ENCODE measurements at regions not wholly inside any gene's neighbourhood (a gene's known extent, or its start where the extent isn't known, plus 50 kb on each side); places are given as distances from the start of the nearest gene placed in this dataset.

DNA sequence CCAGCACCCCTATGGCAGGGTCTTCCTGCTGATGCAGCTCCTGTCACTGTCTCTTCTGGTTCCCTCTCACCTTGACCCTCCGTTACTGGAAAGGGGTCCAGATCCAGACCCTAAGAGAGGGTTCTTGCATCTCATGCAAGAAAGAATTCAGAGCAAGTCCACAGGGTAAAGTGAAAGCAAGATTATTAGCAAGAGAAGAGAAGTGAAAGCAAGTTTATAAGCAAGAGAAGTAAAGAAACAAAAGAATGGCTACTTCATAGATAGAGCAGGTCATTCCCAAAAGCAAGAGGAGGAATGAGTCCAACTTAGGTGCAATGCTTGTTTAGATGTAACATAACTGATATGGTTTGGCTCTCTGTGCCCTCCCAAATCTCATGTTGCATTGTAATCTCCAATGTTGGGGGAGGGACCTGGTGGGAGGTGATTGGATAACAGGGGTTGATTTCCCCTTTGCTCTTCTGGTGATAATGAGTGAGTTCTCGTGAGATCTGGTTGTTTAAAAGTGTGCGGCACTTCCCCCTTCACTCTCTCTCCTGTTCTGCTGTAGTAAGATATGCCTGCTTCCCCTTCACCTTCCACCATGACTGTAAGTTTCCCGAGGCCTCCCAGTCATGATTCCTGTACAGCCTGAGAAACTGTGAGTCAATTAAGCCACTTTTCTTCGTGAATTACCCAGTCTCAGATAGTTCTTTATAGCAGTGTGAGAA is 183.3 kb downstream of the MED10 start:
- H3K27ac ChIP-seq: no peak overlapping the region
- no peaks in the 10 kb centered on the region for H3K9me3 ChIP-seq
- no peak for DNase-seq (ENCODE audit: low spot score in 2 of 2)
- no peak overlapping the region for H3K4me3 ChIP-seq
- intact Hi-C loops (cut with DNase I; ENCODE audit: low total_unique reads): no loop called here
- TF ChIP-seq CTCF (IDR thresholded peaks at IDR 0.05) (no peak), POLR2AphosphoS5 (IDR thresholded peaks at IDR 0.05) (no peak), POLR2A (IDR thresholded peaks at IDR 0.05) (no peak)
- H3K36me3 ChIP-seq: no peaks in the 10 kb centered on the region
- H3K4me1 ChIP-seq: no peaks in the 10 kb centered on the region
- no peaks in the 10 kb centered on the region for H3K27me3 ChIP-seq

GRCh38 chr5:6194261-6194875 is 184.0 kb downstream of the MED10 start:
- DNase-seq (ENCODE audit: low spot score in 2 of 2): no peak
- H3K27me3 ChIP-seq: no peaks in the 10 kb centered on the region
- no peaks in the 10 kb centered on the region for H3K4me1 ChIP-seq
- TF ChIP-seq POLR2AphosphoS5 (IDR thresholded peaks at IDR 0.05) (no peak), CTCF (IDR thresholded peaks at IDR 0.05) (no peak), POLR2A (IDR thresholded peaks at IDR 0.05) (no peak)
- no peak overlapping the region for H3K27ac ChIP-seq
- intact Hi-C loops (cut with DNase I; ENCODE audit: low total_unique reads): no loop called here
- H3K9me3 ChIP-seq: no peaks in the 10 kb centered on the region
- no peak overlapping the region for H3K4me3 ChIP-seq
- H3K36me3 ChIP-seq: no peaks in the 10 kb centered on the region

DNA sequence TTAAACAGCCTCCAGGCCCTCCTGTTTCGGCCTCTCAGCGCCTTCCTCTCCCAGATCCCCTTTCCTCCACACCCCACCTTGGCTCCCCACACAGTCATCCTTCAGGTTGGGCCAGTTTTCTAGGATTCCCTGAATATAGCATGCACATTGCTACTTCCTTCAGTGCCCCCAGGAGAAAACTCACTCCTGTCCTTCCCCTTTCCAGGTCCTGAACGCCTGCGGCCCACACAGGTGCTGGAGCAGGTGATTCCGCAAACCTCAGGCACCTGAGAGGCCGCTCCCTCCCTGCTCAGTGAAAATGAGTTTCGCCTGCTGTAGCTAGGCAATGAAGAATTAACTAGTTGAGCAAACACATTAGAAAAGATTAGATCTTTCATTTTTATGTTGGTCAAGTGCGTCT is 185.0 kb downstream of the MED10 start:
- no peaks in the 10 kb centered on the region for H3K36me3 ChIP-seq

DNA sequence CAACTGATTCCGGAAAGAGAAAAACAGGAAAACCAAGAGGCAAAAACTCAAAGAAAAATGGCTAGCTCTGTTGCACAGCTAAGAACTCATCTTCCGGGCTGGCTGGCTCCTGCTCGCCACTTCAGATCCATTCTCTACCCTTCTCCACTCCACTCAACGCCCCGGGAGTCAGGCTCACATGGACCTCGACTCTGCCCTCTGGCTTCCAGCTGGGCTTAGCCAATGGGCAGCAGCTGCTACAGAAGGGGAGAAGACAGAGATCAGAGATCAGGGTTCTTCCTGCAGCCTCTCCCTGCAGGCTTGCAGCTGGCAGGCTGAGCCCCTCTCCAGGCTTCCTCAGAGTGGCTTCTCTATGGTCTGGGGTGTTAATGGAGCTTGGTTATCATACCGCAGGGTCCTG is 187.5 kb downstream of the MED10 start:
- H3K4me1 ChIP-seq: no peaks in the 10 kb centered on the region
- H3K27ac ChIP-seq: no peak overlapping the region
- no peaks in the 10 kb centered on the region for H3K27me3 ChIP-seq
- no peak for TF ChIP-seq POLR2A (IDR thresholded peaks at IDR 0.05)
- TF ChIP-seq POLR2AphosphoS5 (IDR thresholded peaks at IDR 0.05): no peak
- no peak for TF ChIP-seq CTCF (IDR thresholded peaks at IDR 0.05)
- intact Hi-C loops (cut with DNase I; ENCODE audit: low total_unique reads): no loop called here
- H3K4me3 ChIP-seq: no peak overlapping the region
- no peaks in the 10 kb centered on the region for H3K9me3 ChIP-seq
- no peak for DNase-seq (ENCODE audit: low spot score in 2 of 2)
- no peaks in the 10 kb centered on the region for H3K36me3 ChIP-seq

More for the DNA sequence above, 185.0 kb downstream of the MED10 start:
- Histone ChIP-seq H3K4me3 (no peak overlapping the region), H3K27ac (no peak overlapping the region), H3K9me3 (no peaks in the 10 kb centered on the region), H3K4me1 (no peaks in the 10 kb centered on the region), H3K27me3 (no peaks in the 10 kb centered on the region)
- TF ChIP-seq POLR2AphosphoS5 (IDR thresholded peaks at IDR 0.05) (no peak), POLR2A (IDR thresholded peaks at IDR 0.05) (no peak), CTCF (IDR thresholded peaks at IDR 0.05) (no peak)
- DNase-seq (ENCODE audit: low spot score in 2 of 2): no peak
- intact Hi-C loops (cut with DNase I; ENCODE audit: low total_unique reads): no loop called here

DNA sequence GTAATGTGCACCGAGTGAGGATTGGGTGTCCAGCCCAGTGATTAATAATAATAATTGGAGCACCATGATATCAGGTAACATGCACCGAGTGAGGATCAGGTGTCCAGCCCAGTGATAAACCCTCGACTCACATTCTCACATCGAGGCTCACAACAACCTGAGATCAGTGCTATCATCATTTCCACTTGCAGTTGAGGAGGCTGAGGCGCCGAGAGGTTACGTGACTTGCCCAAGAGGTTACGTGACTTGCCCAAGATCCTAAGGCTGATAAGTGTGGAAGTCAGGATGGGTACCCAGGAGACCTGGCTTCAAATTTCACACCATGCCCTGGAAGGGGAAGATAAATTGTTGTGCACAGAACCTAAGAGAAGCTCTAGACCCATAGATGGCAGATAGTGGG is 189.4 kb downstream of the MED10 start:
- no peak for DNase-seq (ENCODE audit: low spot score in 2 of 2)
- Histone ChIP-seq H3K9me3 (no peaks in the 10 kb centered on the region), H3K4me1 (no peaks in the 10 kb centered on the region), H3K4me3 (no peak overlapping the region), H3K27me3 (no peaks in the 10 kb centered on the region), H3K27ac (no peak overlapping the region), H3K36me3 (no peaks in the 10 kb centered on the region)
- TF ChIP-seq POLR2A (IDR thresholded peaks at IDR 0.05): no peak
- no peak for TF ChIP-seq CTCF (IDR thresholded peaks at IDR 0.05)
- no peak for TF ChIP-seq POLR2AphosphoS5 (IDR thresholded peaks at IDR 0.05)
- intact Hi-C loops (cut with DNase I; ENCODE audit: low total_unique reads): loop anchor here (10.0 kb wide), 1 partner anchor 1456 kb away; no protein-coding TSS in a partner anchor

All from breast epithelium (tissue), 4 donors.